ENCODE measurements at regions not wholly inside any gene's neighbourhood (a gene's known extent, or its start where the extent isn't known, plus 50 kb on each side); places are given as distances from the start of the nearest gene placed in this dataset.

DNA sequence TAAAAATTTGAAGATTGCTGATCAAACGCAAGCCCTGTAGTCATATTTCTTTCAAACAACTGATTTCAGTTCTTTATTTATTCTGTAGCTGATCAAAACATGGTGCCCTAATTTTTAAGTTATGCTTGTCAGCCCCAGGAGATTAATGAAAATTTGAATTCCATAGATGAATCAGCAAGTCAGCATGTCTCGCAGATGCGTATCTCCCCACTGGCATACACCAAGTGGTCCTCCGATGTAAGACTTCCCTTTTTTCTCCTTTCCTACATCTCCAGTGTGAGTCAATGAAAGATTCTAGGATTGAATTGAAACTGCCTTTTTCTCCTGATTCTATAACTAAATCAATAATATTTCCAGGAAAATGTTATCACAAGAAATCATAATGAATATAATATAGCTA lies 539.6 kb upstream of the NOX3 start:
- Mint-ChIP-seq H3K27ac (ENCODE audit: unreplicated experiment) (no peak overlapping the region), H3K4me1 (ENCODE audit: low read depth) (no peaks in the 10 kb centered on the region), H3K27me3 (ENCODE audit: low read depth) (peaks cover 6% of the 10 kb centered on the region), H3K36me3 (ENCODE audit: low read depth) (no peaks in the 10 kb centered on the region), H3K4me3 (ENCODE audit: unreplicated experiment) (no peak overlapping the region), H3K9me3 (ENCODE audit: low read depth) (peaks cover 9% of the 10 kb centered on the region)
- no peak for TF ChIP-seq CTCF (IDR thresholded peaks at IDR 0.05)
- no peak for DNase-seq (ENCODE audit: low spot score)

DNA sequence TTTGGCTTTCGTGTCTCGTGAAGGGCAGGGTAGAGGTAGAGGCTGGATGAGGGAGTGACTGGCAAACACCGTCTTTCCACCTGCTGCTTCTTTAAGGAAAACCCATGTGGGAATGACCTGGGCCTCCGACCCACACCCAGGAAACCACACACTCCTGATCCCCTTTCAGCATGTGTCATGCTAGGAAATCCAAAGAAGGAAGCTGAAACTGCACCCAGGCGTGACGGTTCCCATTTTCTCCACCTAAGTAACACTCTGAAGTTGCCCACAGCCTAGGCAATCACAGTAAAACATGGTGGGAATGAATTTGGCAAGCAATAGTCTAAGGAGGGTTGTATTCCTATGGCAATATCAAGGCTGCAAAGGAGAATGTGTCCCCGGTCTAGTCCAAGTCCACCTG lies 538.4 kb upstream of the NOX3 start:
- no peak for DNase-seq (ENCODE audit: low spot score)
- Mint-ChIP-seq H3K4me3 (ENCODE audit: unreplicated experiment) (no peak overlapping the region), H3K36me3 (ENCODE audit: low read depth) (no peaks in the 10 kb centered on the region), H3K4me1 (ENCODE audit: low read depth) (no peaks in the 10 kb centered on the region), H3K27me3 (ENCODE audit: low read depth) (peaks cover 6% of the 10 kb centered on the region), H3K9me3 (ENCODE audit: low read depth) (peaks cover 6% of the 10 kb centered on the region), H3K27ac (ENCODE audit: unreplicated experiment) (no peak overlapping the region)
- no peak for TF ChIP-seq CTCF (IDR thresholded peaks at IDR 0.05)

GRCh38 chr6:155993240-155993639 lies 537.6 kb upstream of the NOX3 start:
- no peaks in the 10 kb centered on the region for H3K4me1 Mint-ChIP-seq (ENCODE audit: low read depth)
- peaks cover 6% of the 10 kb centered on the region for H3K27me3 Mint-ChIP-seq (ENCODE audit: low read depth)
- H3K27ac Mint-ChIP-seq (ENCODE audit: unreplicated experiment): no peak overlapping the region
- peaks cover 6% of the 10 kb centered on the region for H3K9me3 Mint-ChIP-seq (ENCODE audit: low read depth)
- no peak for TF ChIP-seq CTCF (IDR thresholded peaks at IDR 0.05)
- H3K36me3 Mint-ChIP-seq (ENCODE audit: low read depth): no peaks in the 10 kb centered on the region
- H3K4me3 Mint-ChIP-seq (ENCODE audit: unreplicated experiment): no peak overlapping the region
- no peak for DNase-seq (ENCODE audit: low spot score)

DNA sequence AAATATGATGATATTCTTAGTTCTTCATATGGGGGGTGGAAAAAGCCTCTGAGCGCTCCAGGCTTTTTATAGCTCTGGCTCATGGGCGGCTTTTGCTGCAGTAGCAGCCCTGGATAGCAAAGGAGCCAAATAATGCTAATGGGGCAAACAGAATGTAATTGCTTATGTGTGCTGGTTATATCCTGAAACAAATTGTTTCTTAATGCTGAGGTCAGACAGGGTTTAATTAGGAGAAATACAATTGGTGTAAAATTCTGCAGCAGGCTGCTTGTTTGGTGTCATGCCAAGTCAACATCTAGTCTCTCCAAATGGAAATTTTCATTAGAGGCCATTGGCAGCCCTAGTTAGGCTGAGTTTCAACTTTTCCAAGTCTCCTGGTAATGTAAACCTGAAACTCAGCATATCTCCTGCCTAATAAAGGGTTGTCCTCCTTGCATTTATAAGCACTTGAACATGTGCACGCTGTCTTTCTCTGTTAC lies 530.1 kb upstream of the NOX3 start:
- TF ChIP-seq CTCF (IDR thresholded peaks at IDR 0.05): no peak
- Mint-ChIP-seq H3K9me3 (ENCODE audit: low read depth) (no peaks in the 10 kb centered on the region), H3K27me3 (ENCODE audit: low read depth) (peaks cover 4% of the 10 kb centered on the region), H3K36me3 (ENCODE audit: low read depth) (no peaks in the 10 kb centered on the region), H3K4me3 (ENCODE audit: unreplicated experiment) (no peak overlapping the region), H3K4me1 (ENCODE audit: low read depth) (peaks cover 14% of the 10 kb centered on the region), H3K27ac (ENCODE audit: unreplicated experiment) (peak overlapping the region; percentile 53)
- no peak for DNase-seq (ENCODE audit: low spot score)

DNA sequence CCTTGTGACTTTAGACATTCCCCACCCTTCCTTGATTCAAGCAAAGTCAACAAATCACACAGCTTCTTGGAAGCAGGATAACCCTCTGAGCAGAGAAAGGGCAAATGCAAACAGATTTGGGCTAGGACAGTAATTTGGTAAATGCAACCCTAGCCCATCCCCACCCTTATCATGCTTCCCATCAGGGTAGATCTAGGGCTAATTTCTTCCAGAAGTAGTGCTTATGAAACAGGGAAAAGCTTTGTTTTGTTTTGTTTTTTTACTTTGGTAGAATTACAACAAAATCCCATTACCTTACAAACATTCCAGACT lies 525.1 kb upstream of the NOX3 start:
- DNase-seq (ENCODE audit: low spot score): no peak
- Mint-ChIP-seq H3K27me3 (ENCODE audit: low read depth) (peaks cover 3% of the 10 kb centered on the region), H3K4me3 (ENCODE audit: unreplicated experiment) (no peak overlapping the region), H3K27ac (ENCODE audit: unreplicated experiment) (peak overlapping the region; percentile 3), H3K9me3 (ENCODE audit: low read depth) (no peaks in the 10 kb centered on the region), H3K36me3 (ENCODE audit: low read depth) (no peaks in the 10 kb centered on the region), H3K4me1 (ENCODE audit: low read depth) (peaks cover 18% of the 10 kb centered on the region)
- TF ChIP-seq CTCF (IDR thresholded peaks at IDR 0.05): no peak
